DND-41 (cell line): ENCODE measurements at regions not wholly inside any gene's neighbourhood (a gene's known extent, or its start where the extent isn't known, plus 50 kb on each side); places are given as distances from the start of the nearest gene placed in this dataset.

ENCODE experiments used
- EZH2 ChIP-seq: IDR thresholded peaks from 3 replicates; pipeline ENCODE4 v1.6.1; 2012; ENCODE audit warnings: borderline replicate concordance, low read depth, mild to moderate bottlenecking, moderate library complexity, low read length, inconsistent platforms; ENCODE audit not compliant: severe bottlenecking
- TF ChIP-seq, protein P1 (sequence below): IDR thresholded peaks from 2 replicates; pipeline ENCODE4 v1.5.1; 2012; ENCODE audit warnings: borderline replicate concordance, low read length, moderate library complexity, mild to moderate bottlenecking; ENCODE audit not compliant: poor library complexity, severe bottlenecking; ENCODE audit errors: extremely low read depth

DNA sequence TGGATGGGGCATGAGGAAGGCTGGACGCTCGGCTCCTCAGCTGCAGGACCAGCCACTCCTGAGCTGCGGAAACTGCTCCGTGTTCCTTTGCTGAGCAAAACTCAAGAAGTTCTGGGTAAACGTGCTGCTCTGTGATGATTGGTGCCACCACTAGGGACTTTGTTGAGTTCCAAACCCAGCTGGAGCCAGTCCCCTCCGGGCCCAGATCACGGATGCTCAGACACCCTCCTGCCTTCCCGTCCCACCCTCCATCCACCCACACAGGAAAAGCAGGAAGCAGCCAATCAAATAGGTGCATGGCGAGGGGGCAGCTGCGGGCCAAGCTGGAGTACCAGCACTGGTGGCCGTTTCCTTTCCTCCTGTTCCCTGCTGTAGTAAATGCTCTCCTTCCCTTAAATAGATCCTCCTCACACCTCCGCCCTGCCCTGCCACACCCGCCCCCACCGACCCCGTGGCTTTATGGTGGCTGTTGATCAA, 68.0 kb downstream of the ADRA2C start:
- TF ChIP-seq, protein P1, sequence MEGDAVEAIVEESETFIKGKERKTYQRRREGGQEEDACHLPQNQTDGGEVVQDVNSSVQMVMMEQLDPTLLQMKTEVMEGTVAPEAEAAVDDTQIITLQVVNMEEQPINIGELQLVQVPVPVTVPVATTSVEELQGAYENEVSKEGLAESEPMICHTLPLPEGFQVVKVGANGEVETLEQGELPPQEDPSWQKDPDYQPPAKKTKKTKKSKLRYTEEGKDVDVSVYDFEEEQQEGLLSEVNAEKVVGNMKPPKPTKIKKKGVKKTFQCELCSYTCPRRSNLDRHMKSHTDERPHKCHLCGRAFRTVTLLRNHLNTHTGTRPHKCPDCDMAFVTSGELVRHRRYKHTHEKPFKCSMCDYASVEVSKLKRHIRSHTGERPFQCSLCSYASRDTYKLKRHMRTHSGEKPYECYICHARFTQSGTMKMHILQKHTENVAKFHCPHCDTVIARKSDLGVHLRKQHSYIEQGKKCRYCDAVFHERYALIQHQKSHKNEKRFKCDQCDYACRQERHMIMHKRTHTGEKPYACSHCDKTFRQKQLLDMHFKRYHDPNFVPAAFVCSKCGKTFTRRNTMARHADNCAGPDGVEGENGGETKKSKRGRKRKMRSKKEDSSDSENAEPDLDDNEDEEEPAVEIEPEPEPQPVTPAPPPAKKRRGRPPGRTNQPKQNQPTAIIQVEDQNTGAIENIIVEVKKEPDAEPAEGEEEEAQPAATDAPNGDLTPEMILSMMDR = no peak
- TF ChIP-seq EZH2 = no peak
